H1 (cell line): ENCODE measurements at regions not wholly inside any gene's neighbourhood (a gene's known extent, or its start where the extent isn't known, plus 50 kb on each side); places are given as distances from the start of the nearest gene placed in this dataset.

ENCODE experiments used
- CTCF ChIA-PET: fragments of 300-600 bp; sonication (Branson Sonifier 250); formaldehyde crosslinking; loops from one replicate; lab custom pipeline; 2021; ENCODE audit not compliant: partially characterized antibody; lab: Charles Lee
- POLR2A ChIA-PET: fragments of 300-600 bp; sonication (Branson Sonifier 250); formaldehyde crosslinking; loops from one replicate; lab custom pipeline; 2021; ENCODE audit warnings: inconsistent platforms; ENCODE audit not compliant: partially characterized antibody; lab: Charles Lee
- DNase-seq, 2 experiments: peaks; one replicate each; pipeline versions ENCODE4 v3.0.0 to v3.0.0-alpha.2; 2010 to 2022; ENCODE audit warnings: low spot score in 2 of 2, low read depth in 1 of 2, mixed read lengths in 1 of 2
- FAIRE-seq: peaks from 2 replicates; lab custom pipeline; 2011; peaks lifted over from hg19 to GRCh38; lab: Jason Lieb, UNC
- H2AFZ ChIP-seq: 2 replicates; pipeline ENCODE4 v1.8.1; 2012; ENCODE audit warnings: low read length, inconsistent platforms
- H2AK5ac ChIP-seq: 2 replicates; pipeline ENCODE4 v1.6.1; 2013; ENCODE audit warnings: low read depth, low read length
- H2BK120ac ChIP-seq: replicated peaks from 2 replicates; pipeline ENCODE3; 2013; ENCODE audit warnings: low read depth, low read length, inconsistent platforms
- H2BK12ac ChIP-seq: 2 replicates; pipeline ENCODE4 v1.6.1; 2013; ENCODE audit warnings: low read depth, low read length
- H2BK15ac ChIP-seq: 2 replicates; pipeline ENCODE4 v1.6.1; 2013; ENCODE audit warnings: low read length
- H2BK20ac ChIP-seq: 2 replicates; pipeline ENCODE4 v1.6.1; 2013; ENCODE audit warnings: low read length
- H2BK5ac ChIP-seq: 2 replicates; pipeline ENCODE4 v1.6.1; 2013; ENCODE audit warnings: low read depth, low read length
- H3K14ac ChIP-seq: 2 replicates; pipeline ENCODE4 v1.6.1; 2013; ENCODE audit warnings: inconsistent platforms; ENCODE audit not compliant: insufficient read length
- H3K18ac ChIP-seq: 2 replicates; pipeline ENCODE4 v1.6.1; 2013; ENCODE audit warnings: low read length; ENCODE audit errors: extremely low read depth
- H3K23ac ChIP-seq: 2 replicates; pipeline ENCODE4 v1.6.1; 2013; ENCODE audit warnings: inconsistent platforms; ENCODE audit not compliant: insufficient read length
- H3K23me2 ChIP-seq: 2 replicates; pipeline ENCODE4 v1.6.1; 2013; ENCODE audit warnings: low read depth, low read length
- H3K27ac ChIP-seq: 2 replicates; pipeline ENCODE4 v1.6.1; 2011; ENCODE audit warnings: low read depth, low read length, inconsistent platforms
- H3K27me3 ChIP-seq, 4 experiments: replicated peaks in 1 of 4; 1 replicate in 1 of 4; 2 replicates in 3 of 4; pipeline versions ENCODE4 v1.6.1 to v1.8.1; 2011 to 2013; ENCODE audit warnings: low read length in 3 of 4, mild to moderate bottlenecking in 3 of 4, inconsistent platforms in 2 of 4, mixed read lengths in 2 of 4, moderate library complexity in 1 of 4; ENCODE audit not compliant: control insufficient read depth in 3 of 4, insufficient read depth in 3 of 4; ENCODE audit errors: extremely low read depth in 1 of 4
- H3K36me3 ChIP-seq, 4 experiments: 2 replicates each; pipeline versions ENCODE4 v1.6.1 to v1.8.1; 2011 to 2013; ENCODE audit warnings: mild to moderate bottlenecking in 4 of 4, low read length in 3 of 4, moderate library complexity in 2 of 4, control low read depth in 1 of 4, inconsistent platforms in 1 of 4; ENCODE audit not compliant: insufficient read depth in 4 of 4, control insufficient read depth in 2 of 4
- H3K4ac ChIP-seq: replicated peaks from 2 replicates; pipeline ENCODE3; 2013; ENCODE audit warnings: low read length, low read depth, mixed read lengths, inconsistent platforms; ENCODE audit not compliant: insufficient read length
- H3K4me1 ChIP-seq, 4 experiments: replicated peaks in 1 of 4; 1 replicate in 1 of 4; 2 replicates in 3 of 4; pipeline versions ENCODE4 v1.6.1 to v1.8.1; 2011 to 2013; ENCODE audit warnings: low read length in 3 of 4, inconsistent platforms in 2 of 4, mixed read lengths in 1 of 4; ENCODE audit not compliant: insufficient read depth in 4 of 4, control insufficient read depth in 3 of 4
- H3K4me2 ChIP-seq, 2 experiments: 2 replicates each; pipeline versions ENCODE4 v1.6.1 to v1.8.1; 2011 to 2013; ENCODE audit warnings: low read depth in 2 of 2, low read length in 2 of 2, control low read depth in 1 of 2, inconsistent platforms in 1 of 2, mild to moderate bottlenecking in 1 of 2; ENCODE audit not compliant: insufficient read depth in 1 of 2
- H3K4me3 ChIP-seq, 4 experiments: fragments of 200-600, 300-600 bp in 1 of 4; sonication (generic), shearing (Covaris generic), sonication (Bioruptor Twin) in 1 of 4; 2 replicates each; pipeline versions ENCODE4 v1.5.1 to v1.8.1; 2011 to 2016; ENCODE audit warnings: low read length in 4 of 4, low read depth in 3 of 4, control low read depth in 2 of 4, inconsistent platforms in 2 of 4, mild to moderate bottlenecking in 2 of 4, mixed read lengths in 1 of 4, moderate library complexity in 1 of 4; ENCODE audit not compliant: insufficient read depth in 2 of 4; ENCODE audit errors: extremely low read depth in 1 of 4
- H3K56ac ChIP-seq: replicated peaks from 2 replicates; pipeline ENCODE3; 2013; ENCODE audit warnings: low read depth, mild to moderate bottlenecking, mixed read lengths, low read length, inconsistent platforms; ENCODE audit not compliant: insufficient read length
- H3K79me1 ChIP-seq: 2 replicates; pipeline ENCODE4 v1.6.1; 2013; ENCODE audit warnings: low read depth, low read length, control low read depth
- H3K79me2 ChIP-seq, 2 experiments: 2 replicates each; pipeline versions ENCODE4 v1.6.1 to v1.8.1; 2012 to 2013; ENCODE audit warnings: low read length in 2 of 2, mild to moderate bottlenecking in 2 of 2, inconsistent platforms in 1 of 2; ENCODE audit not compliant: insufficient read depth in 2 of 2, control insufficient read depth in 1 of 2
- H3K9ac ChIP-seq, 4 experiments: replicated peaks in 1 of 4; 1 replicate in 1 of 4; 2 replicates in 3 of 4; pipeline versions ENCODE4 v1.6.1 to v1.8.1; 2011 to 2013; ENCODE audit warnings: low read depth in 3 of 4, low read length in 3 of 4, control low read depth in 2 of 4, mild to moderate bottlenecking in 2 of 4, moderate library complexity in 2 of 4, inconsistent platforms in 1 of 4; ENCODE audit errors: extremely low read depth in 1 of 4
- H3K9me3 ChIP-seq, 2 experiments: 2 replicates each; pipeline versions ENCODE4 v1.6.1 to v1.8.1; 2012 to 2013; ENCODE audit warnings: mild to moderate bottlenecking in 2 of 2, moderate library complexity in 2 of 2, control low read depth in 1 of 2, inconsistent platforms in 1 of 2, low read depth in 1 of 2, low read length in 1 of 2, mixed read lengths in 1 of 2; ENCODE audit not compliant: insufficient read depth in 2 of 2
- H4K20me1 ChIP-seq, 2 experiments: replicated peaks in 1 of 2; 2 replicates each; pipeline versions ENCODE3 to v1.8.1; 2011 to 2013; ENCODE audit warnings: inconsistent platforms in 2 of 2, low read length in 2 of 2, mild to moderate bottlenecking in 1 of 2; ENCODE audit not compliant: insufficient read depth in 2 of 2, control insufficient read depth in 1 of 2
- H4K5ac ChIP-seq: 2 replicates; pipeline ENCODE4 v1.6.1; 2013; ENCODE audit warnings: low read length, low read depth, mixed read lengths, inconsistent platforms; ENCODE audit not compliant: insufficient read length
- H4K8ac ChIP-seq: 2 replicates; pipeline ENCODE4 v1.8.0; 2013; ENCODE audit warnings: mild to moderate bottlenecking, moderate library complexity, low read length, inconsistent platforms; ENCODE audit not compliant: insufficient read depth; ENCODE audit errors: extremely low read depth
- H4K91ac ChIP-seq: replicated peaks from 2 replicates; pipeline ENCODE3; 2013; ENCODE audit warnings: low read length, mixed read lengths, inconsistent platforms; ENCODE audit not compliant: insufficient read length
- CBX8 ChIP-seq: fragments of 300-800, 300-1000 bp; sonication (generic); IDR thresholded peaks from 2 replicates; pipeline ENCODE4 v1.7.1; 2016; ENCODE audit warnings: low read depth, low read length, borderline replicate concordance
- CEBPB ChIP-seq: IDR thresholded peaks from 2 replicates; pipeline ENCODE4 v1.6.1; 2012; ENCODE audit warnings: low read depth, low read length
- CREB1 ChIP-seq: IDR thresholded peaks from 2 replicates; pipeline ENCODE4 v1.6.1; 2012; ENCODE audit warnings: inconsistent platforms
- EP300 ChIP-seq, 2 experiments: IDR thresholded peaks; 1 replicate in 1 of 2; 2 replicates in 1 of 2; pipeline ENCODE4 v1.6.1; 2011 to 2012; ENCODE audit warnings: low read depth in 2 of 2, low read length in 2 of 2, mild to moderate bottlenecking in 2 of 2, borderline replicate concordance in 1 of 2, inconsistent platforms in 1 of 2, moderate library complexity in 1 of 2
- KDM1A ChIP-seq: fragments of 200-600, 300-600 bp; sonication (generic); IDR thresholded peaks from 2 replicates; pipeline ENCODE4 v1.7.1; 2016; ENCODE audit warnings: mild to moderate bottlenecking, low read length, borderline replicate concordance
- MAFK ChIP-seq: IDR thresholded peaks from 2 replicates; pipeline ENCODE4 v1.6.1; 2012; ENCODE audit warnings: low read depth, mild to moderate bottlenecking, improper control_type of control experiment, low read length
- PHF8 ChIP-seq: fragments of 200-600 bp; sonication (generic); conservative IDR thresholded peaks from 2 replicates; pipeline ENCODE4 v1.7.1; 2012; ENCODE audit warnings: low read depth, mild to moderate bottlenecking, inconsistent platforms, low read length, moderate library complexity
- POLR2AphosphoS5 ChIP-seq: IDR thresholded peaks from 2 replicates; pipeline ENCODE4 v1.6.1; 2011; ENCODE audit warnings: low read depth, low read length
- POU5F1 ChIP-seq: IDR thresholded peaks from 2 replicates; pipeline ENCODE4 v1.6.1; 2011; ENCODE audit warnings: low read depth, mild to moderate bottlenecking, low read length, moderate library complexity
- RXRA ChIP-seq: IDR thresholded peaks from 2 replicates; pipeline ENCODE4 v1.6.1; 2011; ENCODE audit warnings: low read depth, mild to moderate bottlenecking, low read length, moderate library complexity; ENCODE audit not compliant: insufficient read depth
- SIN3A ChIP-seq, 2 experiments: IDR thresholded peaks in 1 of 2; conservative IDR thresholded peaks in 1 of 2; 2 replicates each; pipeline ENCODE4 v1.6.1; 2011 to 2012; ENCODE audit warnings: low read length in 2 of 2, improper control_type of control experiment in 1 of 2, low read depth in 1 of 2, mild to moderate bottlenecking in 1 of 2
- SRF ChIP-seq: IDR thresholded peaks from 2 replicates; pipeline ENCODE4 v1.6.1; 2011; ENCODE audit warnings: mild to moderate bottlenecking, low read depth, low read length, moderate library complexity
- SUZ12 ChIP-seq: fragments of 200-600 bp; sonication (generic); IDR thresholded peaks from 2 replicates; pipeline ENCODE4 v1.6.1; 2012; ENCODE audit warnings: mild to moderate bottlenecking, inconsistent platforms, low read length, moderate library complexity, mixed read lengths
- TBP ChIP-seq: IDR thresholded peaks from 2 replicates; pipeline ENCODE4 v1.6.1; 2011; ENCODE audit warnings: low read depth, low read length, improper control_type of control experiment
- TEAD4 ChIP-seq: IDR thresholded peaks from 2 replicates; pipeline ENCODE4 v1.6.1; 2012; ENCODE audit warnings: low read depth, low read length, inconsistent platforms, mixed read lengths
- YY1 ChIP-seq: IDR thresholded peaks from 2 replicates; pipeline ENCODE4 v1.6.1; 2011; ENCODE audit warnings: low read depth, mild to moderate bottlenecking, low read length
- WGBS, 2 experiments: shearing (Covaris generic) in 1 of 2; methylation state at CpG; one replicate each; pipeline versions ENCODE4 v1.1.6 to v1.1.7; 2013 to 2015; ENCODE audit warnings: low lambda C conversion rate in 2 of 2, mixed read lengths in 2 of 2, inconsistent platforms in 1 of 2, low coverage in 1 of 2, missing lambda C conversion rate in 1 of 2; ENCODE audit not compliant: insufficient replicate concordance in 2 of 2, insufficient coverage in 1 of 2, insufficient read length in 1 of 2; ENCODE audit errors: extremely low coverage in 1 of 2, missing lambda C conversion rate in 1 of 2; 5-methylcytosine and 5-hydroxymethylcytosine counted together

GRCh38 chr10:6980353-6980752, 400.3 kb upstream of the PRKCQ start:
- Histone ChIP-seq H3K36me3 (no peaks in the 10 kb centered on the region), H3K4me1 (peaks cover 0 to 10% (median 0%) of the 10 kb centered on the region in 4 experiments; a peak in 1 of 7 replicates), H3K23me2 (no peaks in the 10 kb centered on the region), H4K5ac (no peak overlapping the region), H4K91ac (no peak overlapping the region), H4K20me1 (no peaks in the 10 kb centered on the region), H2BK15ac (peak overlapping the region; percentile 89; the same call in 1 of the 2 replicates), H3K4ac (no peak overlapping the region), H3K56ac (no peak overlapping the region), H4K8ac (no peak overlapping the region), H3K18ac (no peak overlapping the region), H3K79me2 (no peaks in the 10 kb centered on the region), H2BK12ac (no peak overlapping the region), H3K27me3 (no peaks in the 10 kb centered on the region), H3K27ac (no peak overlapping the region), H3K4me3 (no peak overlapping the region), H2BK120ac (no peak overlapping the region), H3K23ac (no peak overlapping the region), H3K9me3 (no peaks in the 10 kb centered on the region), H3K14ac (no peak overlapping the region), H3K4me2 (no peak overlapping the region), H3K79me1 (no peaks in the 10 kb centered on the region), H3K9ac (no peak overlapping the region), H2AK5ac (no peak overlapping the region), H2BK5ac (no peak overlapping the region), H2BK20ac (no peak overlapping the region), H2AFZ (no peak overlapping the region)
- 78% methylated on average over 4 of the region's 4 CpGs; no CpG with 5 or more reads in 1 of the 2 experiments for WGBS, 2 experiments
- POLR2A ChIA-PET: no interaction called here
- DNase-seq (no peak), FAIRE-seq (no peak)
- CTCF ChIA-PET: no interaction called here
- TF ChIP-seq SUZ12 (no peak), POU5F1 (no peak), YY1 (no peak), RXRA (no peak), TEAD4 (no peak), TBP (no peak), MAFK (no peak), KDM1A (no peak), EP300 (IDR thresholded peaks at IDR 0.05; ENCODE audit: borderline replicate concordance in 1 of 2, low read depth in 2 of 2, low read length in 2 of 2) (no peak), SRF (no peak), CEBPB (no peak), SIN3A (conservative IDR thresholded peaks at IDR 0.05 in 1 of 2, IDR thresholded peaks at IDR 0.05 in 1 of 2; ENCODE audit: low read depth in 1 of 2, low read length in 2 of 2) (no peak), CREB1 (no peak), PHF8 (no peak), CBX8 (no peak), POLR2AphosphoS5 (no peak)
